Superior temporal gyrus (tissue), 1 donor: ENCODE measurements at regions not wholly inside any gene's neighbourhood (a gene's known extent, or its start where the extent isn't known, plus 50 kb on each side); places are given as distances from the start of the nearest gene placed in this dataset.

Source experiments
- DNase-seq: peaks from one replicate; pipeline ENCODE4 v3.0.0-alpha.2; 2016; ENCODE audit errors: extremely low spot score

DNA sequence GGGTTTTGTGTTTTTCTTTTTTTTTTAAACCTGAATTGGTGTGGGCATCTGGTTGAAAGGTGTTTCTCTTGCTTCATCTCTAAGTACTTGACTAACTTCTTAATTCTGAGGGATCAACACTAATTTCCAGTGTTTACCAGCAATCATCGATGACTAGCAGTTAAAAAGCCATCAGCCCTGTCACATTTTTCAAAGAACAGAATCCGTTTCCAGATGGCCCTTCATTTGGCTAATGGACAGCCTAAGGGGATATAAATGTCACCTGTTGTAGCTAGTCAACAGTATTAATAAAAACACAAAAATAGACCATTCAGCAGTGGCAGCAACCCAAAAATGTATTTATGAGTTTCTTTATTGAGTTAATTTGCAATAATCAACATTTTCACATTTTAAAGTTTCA, 1076.5 kb downstream of the MAT2B start:
- no peak for DNase-seq

DNA sequence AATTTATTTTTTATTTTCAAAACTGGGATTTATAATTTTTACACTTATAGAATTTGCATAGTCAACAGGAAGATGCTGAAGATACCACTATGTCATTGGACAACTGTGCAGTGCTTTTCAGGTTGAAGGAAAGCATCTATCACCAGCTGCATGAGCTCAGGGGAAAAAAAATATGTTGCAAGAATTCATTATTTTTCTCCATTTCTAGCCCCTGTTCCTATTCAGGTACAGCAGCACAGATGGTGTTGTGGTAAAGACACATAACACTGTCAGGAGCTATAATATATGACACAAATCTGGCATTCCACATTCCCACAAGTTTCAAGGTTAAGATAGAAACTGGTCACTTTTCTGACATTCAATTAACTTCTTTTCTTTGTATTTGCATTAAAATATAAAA, 1088.6 kb downstream of the MAT2B start:
- no peak for DNase-seq

DNA sequence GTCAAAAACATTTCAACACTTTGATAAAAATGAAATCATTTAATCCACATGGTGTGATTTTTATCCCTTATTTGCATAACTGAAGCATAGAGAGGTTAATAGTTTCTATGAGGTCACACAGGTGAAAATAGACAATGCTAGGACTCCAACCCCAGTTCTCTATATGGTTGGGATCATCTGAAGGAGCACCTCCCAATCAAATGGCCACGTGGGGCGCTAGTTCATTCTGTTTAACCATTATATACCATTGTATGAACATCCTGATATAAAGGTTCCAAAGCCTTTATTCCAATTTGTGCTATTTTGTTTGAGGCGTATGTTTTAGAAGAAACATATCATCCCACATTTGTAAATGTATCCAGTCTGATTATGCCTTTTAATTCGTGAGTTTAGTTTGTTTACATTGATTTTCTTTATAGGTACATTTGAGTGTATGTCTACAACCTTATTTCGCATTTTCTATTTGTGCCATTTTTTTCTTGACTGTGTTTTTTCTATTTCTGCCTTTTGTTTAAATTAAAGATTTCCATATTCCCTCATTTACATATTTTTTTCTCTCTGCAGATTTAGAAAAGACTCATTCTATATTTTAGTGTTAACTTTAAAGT, 1092.0 kb downstream of the MAT2B start:
- DNase-seq: no peak

DNA sequence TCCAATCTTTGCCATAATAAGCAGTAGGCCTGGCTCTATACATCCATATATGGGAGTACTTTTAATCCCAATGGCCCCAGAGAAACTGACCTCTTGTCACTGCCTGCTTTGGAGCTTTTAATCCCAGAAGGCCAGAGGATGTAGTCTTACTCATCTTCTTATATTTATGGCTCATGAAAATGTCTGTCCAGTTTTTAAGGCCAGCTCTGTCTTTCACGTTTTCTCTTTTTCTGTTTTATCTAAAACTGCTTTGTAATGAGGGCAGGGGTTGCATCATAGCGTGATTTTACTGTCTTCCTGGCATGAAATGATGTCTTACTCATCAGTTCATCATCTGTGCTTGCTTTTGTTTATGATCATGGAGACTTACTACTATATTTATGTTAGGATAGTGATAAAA, 1094.9 kb downstream of the MAT2B start:
- DNase-seq: no peak

DNA sequence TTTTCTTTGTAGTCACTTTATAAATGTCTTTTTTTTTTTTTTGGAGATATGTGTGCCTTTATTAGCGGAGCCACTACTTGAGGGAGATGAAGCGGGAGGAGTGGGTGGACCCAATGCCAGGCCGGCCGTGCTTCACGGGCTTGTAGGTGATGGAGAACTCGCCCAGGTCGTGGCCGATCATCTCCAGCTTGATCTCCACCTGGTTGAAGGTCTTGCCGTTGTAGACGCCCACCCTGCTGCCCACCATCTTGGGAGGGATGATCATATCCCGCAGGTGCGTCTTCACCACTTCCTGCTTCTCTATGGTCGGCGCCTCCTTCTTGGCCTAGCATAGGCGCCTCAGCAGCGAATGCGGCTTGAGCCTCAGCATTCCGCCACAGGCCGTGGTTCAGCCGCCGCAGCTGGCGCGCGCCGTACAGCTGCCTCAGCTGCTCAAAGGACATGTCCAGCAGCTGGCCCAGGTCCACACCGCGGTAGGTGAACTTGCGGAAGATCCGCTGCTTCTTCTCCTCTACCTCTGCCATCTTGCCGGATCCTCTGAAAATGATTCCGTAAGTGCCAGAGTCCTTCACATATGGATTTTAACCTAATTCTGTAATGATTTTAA, 1095.6 kb downstream of the MAT2B start:
- DNase-seq: no peak

DNA sequence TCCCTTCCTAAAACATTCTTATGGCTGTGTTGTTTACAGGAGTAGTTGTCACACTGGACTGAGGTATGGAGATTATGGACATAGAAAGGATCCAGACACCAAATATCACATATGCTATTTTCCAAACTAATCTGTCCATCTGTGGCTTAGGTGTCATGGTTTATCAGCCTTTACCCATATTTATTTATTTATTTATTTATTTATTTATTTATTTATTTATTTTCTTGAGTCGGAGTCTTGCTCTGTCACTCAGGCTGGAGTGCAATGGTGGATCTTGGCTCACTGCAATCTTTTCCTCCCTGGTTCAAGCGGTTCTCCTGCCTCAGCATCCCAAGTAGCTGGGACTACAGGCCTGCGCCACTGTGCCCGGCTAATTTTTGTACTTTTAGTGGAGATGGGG, 1103.1 kb downstream of the MAT2B start:
- no peak for DNase-seq

DNA sequence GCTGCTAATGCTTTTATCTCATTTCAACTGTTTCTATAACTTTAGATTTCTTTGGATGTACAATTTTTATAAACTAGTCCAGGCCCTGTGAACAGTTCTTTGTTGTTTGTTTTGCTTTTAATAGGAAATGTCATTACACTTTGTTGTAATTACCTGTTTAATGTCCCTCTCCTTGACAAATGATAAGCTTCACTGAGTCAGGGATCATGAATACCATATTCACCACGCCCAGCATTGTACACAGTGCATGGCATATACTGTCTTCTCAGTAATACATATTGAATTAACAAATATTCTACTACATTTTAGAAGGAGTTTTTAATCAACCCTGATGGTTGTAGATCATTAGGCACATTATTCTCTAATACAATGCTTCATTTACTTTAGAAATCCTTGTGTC, 1105.0 kb downstream of the MAT2B start:
- no peak for DNase-seq

DNA sequence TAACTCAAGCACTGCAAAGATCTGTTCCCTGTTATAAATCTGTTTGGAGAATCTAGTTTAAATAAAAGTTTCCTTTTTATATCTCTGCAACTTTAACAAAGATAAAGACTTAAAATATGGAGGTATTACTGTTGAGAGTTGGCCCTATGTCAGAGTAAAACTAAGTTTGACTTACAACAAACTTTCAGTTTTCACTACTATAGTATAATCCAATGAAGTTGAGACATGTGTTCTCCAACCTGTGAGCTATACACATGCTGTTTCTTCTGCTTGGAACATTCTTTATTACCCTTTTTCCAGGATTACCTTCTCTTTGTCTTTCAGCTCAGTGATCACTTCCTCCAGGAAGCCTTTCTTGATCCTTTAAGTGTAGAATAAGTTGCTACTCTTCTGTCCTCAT, 1109.3 kb downstream of the MAT2B start:
- DNase-seq: no peak

DNA sequence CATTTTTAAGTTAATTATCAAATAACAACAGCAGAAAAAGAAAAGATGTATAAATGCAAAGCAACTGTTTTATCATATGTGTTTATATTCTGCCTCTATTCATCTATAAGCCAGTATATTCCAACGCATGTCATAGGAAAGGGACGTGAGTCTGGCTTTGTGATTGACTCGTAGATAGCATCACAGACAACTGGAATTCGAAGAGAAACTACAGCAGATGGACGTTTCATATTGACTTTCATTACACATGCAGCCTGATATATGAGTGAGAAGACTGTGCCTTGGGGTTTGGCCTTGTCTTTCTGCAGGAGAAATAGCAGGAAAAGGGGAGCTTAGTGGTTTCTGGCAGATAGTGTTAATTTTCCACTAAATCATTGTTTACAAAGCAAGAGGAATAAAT, 1111.9 kb downstream of the MAT2B start:
- DNase-seq: no peak

DNA sequence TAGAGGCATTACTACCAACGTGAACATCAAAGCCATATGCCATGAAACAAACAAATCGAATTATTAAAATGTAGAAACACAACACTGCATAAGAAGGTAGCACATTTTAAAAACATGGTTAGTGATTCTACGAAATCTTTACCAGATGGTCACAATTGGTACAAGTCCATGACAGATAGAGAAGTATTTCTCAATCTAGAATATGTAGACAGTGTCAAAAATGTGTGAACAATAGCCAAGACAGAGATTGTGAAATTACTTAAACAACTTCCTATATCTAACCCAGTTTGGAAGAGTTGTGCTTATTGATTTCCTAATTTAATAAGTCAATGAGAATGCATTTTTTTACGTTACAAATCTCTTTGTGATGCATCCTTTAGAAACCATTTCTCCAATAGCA, 1121.6 kb downstream of the MAT2B start:
- no peak for DNase-seq

DNA sequence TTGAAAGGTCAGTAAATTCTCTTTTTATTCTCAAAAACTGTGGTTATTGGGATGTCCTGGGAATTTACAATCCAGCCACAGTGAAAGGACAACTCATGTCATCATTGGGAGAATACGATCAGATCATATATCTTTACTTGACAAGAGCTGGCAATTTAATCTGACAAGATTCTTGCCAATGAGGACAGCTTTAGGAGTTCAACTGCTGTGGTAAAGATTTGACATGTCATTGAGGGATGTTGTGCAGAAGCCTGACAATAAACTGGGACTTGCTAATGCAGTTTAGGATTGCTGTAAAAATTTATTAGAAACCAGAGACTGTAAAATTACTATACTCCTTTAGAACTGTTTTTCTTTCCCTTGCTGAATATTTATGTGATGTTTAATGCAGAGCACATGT, 1131.0 kb downstream of the MAT2B start:
- DNase-seq: no peak

DNA sequence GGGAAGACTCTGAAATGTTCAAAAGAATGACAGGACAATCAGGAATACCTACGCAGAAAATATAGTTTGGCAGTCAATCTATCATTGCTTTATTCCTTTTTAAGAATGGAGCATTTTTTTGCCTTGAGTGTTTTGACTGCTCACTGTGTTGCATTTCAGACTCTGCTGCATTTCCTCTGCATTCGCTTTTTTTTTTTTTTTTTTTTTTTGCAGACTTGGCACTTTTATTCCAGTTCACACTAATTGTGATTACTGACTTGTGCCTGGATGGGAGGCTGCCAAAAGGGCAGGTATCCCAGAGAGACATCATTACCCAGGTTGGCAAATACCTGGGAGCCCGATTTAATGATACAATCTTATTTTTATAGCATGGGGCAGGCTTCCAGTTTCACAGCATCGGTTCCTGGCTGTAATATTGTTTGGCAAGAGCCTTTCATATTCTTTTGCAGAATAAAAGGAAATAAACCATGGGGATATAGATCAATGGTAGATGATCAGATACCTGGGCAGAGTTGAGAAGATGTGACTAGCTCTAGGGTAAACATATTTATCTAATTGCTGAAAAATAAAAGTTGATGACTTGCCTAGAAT, 1132.6 kb downstream of the MAT2B start:
- no peak for DNase-seq

DNA sequence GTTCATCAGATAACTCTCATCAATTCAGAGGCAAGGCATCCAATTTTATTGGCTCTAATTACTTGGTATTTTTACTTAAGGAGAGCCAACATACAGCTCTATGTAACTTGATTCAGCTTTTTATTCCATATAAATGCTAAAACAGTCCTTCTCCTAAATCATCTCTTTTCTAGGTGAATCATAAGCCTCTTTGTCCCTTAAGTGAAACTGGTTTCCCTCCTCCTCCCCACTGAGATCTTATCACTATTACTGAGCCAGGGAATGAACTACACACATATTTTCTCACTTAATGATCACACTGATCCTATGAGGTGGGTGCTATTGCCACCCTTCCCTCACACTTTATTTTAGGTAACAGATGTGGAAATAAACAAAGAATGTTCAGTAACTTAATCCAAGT, 1143.8 kb downstream of the MAT2B start:
- no peak for DNase-seq

DNA sequence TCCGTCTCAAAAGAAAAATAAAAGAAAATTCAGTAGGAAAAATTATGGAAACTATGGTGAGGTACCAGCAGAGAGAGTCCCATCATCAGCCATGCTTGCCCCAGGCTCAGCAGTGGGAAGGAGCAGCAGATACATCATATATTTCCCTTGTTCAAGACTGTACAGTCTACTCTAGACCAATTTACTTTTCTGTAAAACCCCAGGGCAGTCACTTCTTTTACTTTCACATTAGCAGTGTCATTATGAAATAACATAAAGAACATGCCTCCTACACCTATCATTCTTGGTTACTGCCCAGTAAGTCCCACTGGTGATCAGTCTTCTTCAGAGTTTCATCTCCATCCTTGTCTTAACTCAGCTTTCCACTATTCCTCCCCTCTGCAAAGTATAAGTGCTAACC, 1145.0 kb downstream of the MAT2B start:
- DNase-seq: no peak

DNA sequence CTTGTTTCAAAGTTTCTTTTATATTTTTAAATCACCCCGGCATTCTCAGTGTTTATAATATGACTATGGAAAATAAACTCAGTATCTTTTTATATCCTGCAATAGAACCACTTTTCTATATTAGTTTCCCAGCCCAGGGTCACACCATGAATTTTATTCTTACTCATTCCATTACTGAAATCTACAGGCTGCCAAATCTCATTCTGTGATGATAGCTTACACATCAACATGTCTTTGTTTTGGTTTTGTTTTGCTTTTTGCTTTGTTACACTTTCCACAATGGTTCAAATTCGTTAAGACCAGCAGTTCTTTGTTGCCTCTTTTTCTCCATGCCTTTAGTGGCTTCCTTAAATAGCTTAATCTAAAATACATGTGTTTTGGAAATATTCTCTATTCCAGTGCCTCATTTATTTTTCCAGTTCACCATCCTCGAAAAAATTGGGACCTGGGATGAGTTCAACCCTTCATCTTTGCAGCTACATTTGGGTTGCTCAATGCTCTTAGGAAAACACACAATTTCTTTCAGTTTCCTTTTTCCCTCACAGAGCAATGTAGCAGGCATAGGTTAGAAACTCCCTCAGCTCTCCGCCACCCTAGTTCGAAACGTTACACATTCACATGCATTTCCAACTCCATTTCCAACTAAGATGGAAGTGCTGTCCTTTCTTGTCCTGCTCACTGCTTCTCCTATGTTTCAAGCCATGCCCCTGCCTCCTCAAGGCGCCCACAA, 1146.3 kb downstream of the MAT2B start:
- no peak for DNase-seq

DNA sequence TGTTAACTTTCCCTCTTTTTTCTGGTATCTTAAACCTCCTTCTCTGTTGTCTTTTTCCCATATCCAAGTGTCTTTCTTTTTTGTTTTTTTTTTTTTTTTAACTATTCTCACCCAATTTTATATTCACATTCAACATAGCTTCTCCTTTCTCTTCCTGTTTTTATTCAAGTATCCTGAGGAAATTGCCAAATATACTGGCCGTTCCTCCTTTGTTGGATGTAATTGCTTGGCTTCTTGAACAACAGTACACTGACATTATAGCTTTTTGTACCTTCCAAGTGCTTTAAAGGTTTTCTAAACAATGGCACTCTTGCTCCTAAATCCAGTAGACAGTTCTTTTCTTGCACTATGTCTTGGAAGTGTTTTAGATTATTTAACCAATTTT, 1146.8 kb downstream of the MAT2B start:
- no peak for DNase-seq

DNA sequence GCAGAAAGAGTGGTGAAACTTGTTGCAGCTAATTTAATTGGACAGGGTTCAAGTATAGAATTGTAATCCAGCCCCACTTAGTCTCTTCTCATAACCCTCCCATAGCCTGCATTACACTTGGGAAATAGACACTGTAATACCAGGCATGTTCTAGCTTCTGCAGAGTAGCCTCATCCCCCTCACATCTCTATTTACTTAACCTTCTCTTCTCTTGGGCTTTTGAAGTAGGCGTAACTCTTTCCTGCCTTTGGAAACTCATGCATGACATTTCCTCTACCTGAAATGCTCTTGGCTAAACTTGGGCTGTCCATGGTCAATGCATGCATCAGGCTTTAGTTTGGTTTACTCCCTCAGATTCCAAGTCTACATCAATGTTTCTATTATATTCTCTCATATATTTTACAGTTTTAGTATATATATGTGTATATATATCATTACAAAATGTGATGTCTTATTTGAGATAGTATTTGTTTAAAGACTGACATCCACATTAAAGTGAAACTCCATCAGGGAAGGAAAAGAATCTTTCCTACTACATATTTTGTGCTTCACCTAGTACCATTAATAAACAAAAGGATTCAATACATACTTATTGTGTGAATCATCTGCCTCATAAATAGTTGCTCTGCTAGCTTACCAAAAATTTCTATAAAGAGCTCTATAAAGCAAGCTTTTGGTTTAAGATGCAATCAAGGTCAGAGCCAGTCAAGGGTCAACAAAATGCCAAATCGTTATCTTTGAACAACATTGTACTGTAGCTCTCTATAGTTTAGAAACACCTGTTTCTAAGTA, 1158.0 kb downstream of the MAT2B start:
- no peak for DNase-seq

DNA sequence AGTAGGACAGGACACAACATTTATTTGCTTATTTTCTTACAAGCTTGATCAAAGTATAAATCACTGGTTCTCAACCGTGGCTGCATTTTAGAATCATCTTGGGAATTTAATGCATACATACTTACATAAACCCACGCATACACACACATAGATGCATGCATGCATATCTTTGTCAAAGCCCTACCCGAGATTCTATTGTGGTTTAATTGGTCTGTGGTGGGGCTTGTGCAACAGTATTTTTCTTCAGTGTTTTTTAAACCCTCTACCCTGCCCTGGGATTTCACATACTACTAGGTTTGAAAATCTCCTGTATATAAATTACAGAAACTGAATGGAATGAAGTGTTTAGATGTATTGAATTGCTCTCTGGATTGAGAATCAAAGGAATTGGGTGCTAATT, 1166.2 kb downstream of the MAT2B start:
- DNase-seq: no peak

DNA sequence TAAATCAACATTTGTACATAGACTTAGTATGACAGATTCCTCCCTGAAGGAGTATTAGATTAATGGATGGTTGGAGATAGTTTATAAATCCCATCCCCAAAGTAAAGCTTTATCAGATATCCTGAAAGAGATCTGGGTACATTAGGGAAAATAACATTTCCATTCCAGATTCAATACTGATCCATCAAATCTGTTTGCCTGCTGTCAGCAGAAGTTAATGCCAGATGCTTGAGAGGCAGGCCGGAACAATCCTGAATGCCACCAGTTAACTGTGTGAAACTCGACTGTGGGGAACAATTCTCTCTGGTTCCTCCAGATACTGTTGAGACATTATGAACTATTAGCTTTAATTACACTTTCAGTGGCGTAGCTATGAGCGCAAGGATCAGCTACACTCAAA, 1166.8 kb downstream of the MAT2B start:
- no peak for DNase-seq

DNA sequence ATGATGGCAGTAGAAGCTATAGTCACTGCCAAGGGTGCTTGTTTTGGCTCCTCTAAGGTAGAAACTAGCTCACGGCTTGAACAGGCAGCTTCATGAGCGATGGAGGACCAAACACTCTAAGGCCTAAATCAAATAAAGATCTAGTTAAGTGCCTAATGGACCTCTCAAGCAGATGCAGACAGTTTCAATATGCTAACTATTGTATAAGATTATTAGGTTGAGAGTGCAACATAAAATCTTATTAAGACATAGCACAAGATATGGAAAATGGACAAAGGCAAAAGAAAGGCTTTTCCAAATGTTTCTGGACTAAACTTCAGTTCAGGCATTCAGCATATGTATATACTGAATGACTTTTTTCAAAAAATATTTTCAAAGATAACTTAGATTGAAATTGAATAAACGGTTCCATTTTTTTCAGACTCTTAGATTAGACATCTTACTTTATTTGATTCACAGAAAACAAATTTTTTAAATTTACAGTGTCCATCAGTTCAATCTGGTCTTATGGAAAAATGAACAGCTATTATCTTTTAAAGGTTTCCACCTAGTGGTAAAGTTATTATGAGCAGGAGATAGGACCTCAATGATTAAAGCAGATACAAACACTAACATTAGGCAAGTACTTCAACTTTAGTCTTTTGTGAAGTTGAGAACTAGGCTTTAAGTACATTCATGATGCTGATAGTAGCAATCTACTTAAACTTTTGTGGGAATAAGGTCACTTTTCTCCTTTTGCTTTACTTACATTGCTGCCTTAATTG, 1167.7 kb downstream of the MAT2B start:
- DNase-seq: no peak

DNA sequence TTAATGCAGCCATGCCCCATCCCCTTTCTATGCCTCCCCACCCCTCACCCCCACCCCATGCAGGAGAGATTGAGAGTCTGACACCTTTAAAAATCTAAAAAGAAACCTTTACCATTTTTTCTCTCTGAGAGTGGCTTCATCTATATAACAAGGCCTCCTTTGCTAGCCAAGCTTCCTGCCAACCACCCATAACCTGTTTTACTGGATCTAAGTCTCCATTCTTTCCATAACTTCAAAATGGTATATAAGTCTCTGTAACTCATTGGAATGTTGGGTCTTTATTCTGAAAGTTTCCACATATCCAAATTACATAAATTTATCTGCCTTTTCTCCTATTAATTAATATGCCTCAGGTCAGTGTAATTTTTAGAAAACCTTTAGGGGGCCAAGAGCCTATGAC, 1174.0 kb downstream of the MAT2B start:
- DNase-seq: no peak

DNA sequence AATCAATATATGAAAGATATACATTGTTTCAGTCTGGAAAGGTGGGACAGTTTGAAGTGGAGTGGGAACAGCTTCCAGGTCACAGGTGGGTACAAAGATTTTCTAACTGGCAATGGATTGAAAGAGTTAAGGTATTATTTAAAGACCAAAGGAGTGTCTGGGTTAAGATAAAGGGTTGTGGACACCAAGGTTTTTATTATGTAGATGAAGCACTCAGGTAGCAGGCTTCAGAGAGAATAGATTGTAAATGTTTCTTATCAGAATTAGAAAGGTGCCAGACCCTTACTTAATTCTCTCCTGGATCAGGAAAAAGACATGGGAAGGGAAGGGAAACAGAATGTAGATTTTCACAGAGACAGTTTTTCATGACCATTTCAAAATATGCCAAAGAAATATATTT, 1174.8 kb downstream of the MAT2B start:
- no peak for DNase-seq
